Epidermal melanocyte (primary cell): ENCODE measurements at regions not wholly inside any gene's neighbourhood (a gene's known extent, or its start where the extent isn't known, plus 50 kb on each side); places are given as distances from the start of the nearest gene placed in this dataset.

Experiments
- DNase-seq: peaks from one replicate; pipeline ENCODE4 v3.0.0; 2011; ENCODE audit warnings: low spot score; ENCODE audit not compliant: insufficient read length

- DNase-seq: no peak
Observed at GRCh38 chr2:217479566-217479965, 523.2 kb downstream of the TNS1 start.

- DNase-seq: no peak
Observed at GRCh38 chr2:217478831-217479455, 523.9 kb downstream of the TNS1 start.

GRCh38 chr2:217477583-217477982 is 525.2 kb downstream of the TNS1 start:
- DNase-seq: no peak

- no peak for DNase-seq
Observed at GRCh38 chr2:217475791-217476190, 527.0 kb downstream of the TNS1 start.

- DNase-seq: no peak
Observed at GRCh38 chr2:217475101-217475500, 527.7 kb downstream of the TNS1 start.

- no peak for DNase-seq
Observed at GRCh38 chr2:217471319-217471718, 531.5 kb downstream of the TNS1 start.

GRCh38 chr2:217469203-217469810 is 533.5 kb downstream of the TNS1 start:
- DNase-seq: no peak

- DNase-seq: no peak
Observed at GRCh38 chr2:217468042-217468830, 534.6 kb downstream of the TNS1 start.

GRCh38 chr2:217467331-217467730 is 535.5 kb downstream of the TNS1 start:
- no peak for DNase-seq

- DNase-seq: no peak
Observed at GRCh38 chr2:217466805-217467204, 536.0 kb downstream of the TNS1 start.

GRCh38 chr2:217466104-217466503 is 536.7 kb downstream of the TNS1 start:
- DNase-seq: no peak

GRCh38 chr2:217465100-217465499 is 537.7 kb downstream of the TNS1 start:
- DNase-seq: no peak

- no peak for DNase-seq
Observed at GRCh38 chr2:217463402-217464075, 539.3 kb downstream of the TNS1 start.

GRCh38 chr2:217462121-217462520 is 540.7 kb downstream of the TNS1 start:
- DNase-seq: no peak

- no peak for DNase-seq
Observed at GRCh38 chr2:217461674-217462073, 541.1 kb downstream of the TNS1 start.

- DNase-seq: no peak
Observed at GRCh38 chr2:217459680-217460405, 543.0 kb downstream of the TNS1 start.

- DNase-seq: no peak
Observed at GRCh38 chr2:217459016-217459415, 543.8 kb downstream of the TNS1 start.

GRCh38 chr2:217456016-217456415 is 546.8 kb downstream of the TNS1 start:
- DNase-seq: no peak

- no peak for DNase-seq
Observed at GRCh38 chr2:217452928-217453327, 549.9 kb downstream of the TNS1 start.

GRCh38 chr2:217451666-217452065 is 551.1 kb downstream of the TNS1 start:
- DNase-seq: no peak

- no peak for DNase-seq
Observed at GRCh38 chr2:217449444-217449843, 553.4 kb downstream of the TNS1 start.
